MM.1S (cell line): ENCODE measurements at regions not wholly inside any gene's neighbourhood (a gene's known extent, or its start where the extent isn't known, plus 50 kb on each side); places are given as distances from the start of the nearest gene placed in this dataset.

Experiments used
- EZH2 ChIP-seq: fragments of 300-600 bp; sonication (generic); optimal IDR thresholded peaks from 2 replicates; pipeline ENCODE3; 2017; ENCODE audit warnings: low read depth, mild to moderate bottlenecking, antibody characterized with exemption, low read length, mixed read lengths
- EZH2phosphoT487 ChIP-seq: fragments of 300-600 bp; sonication (generic); IDR thresholded peaks from 2 replicates; pipeline ENCODE4 v1.6.1; 2018; ENCODE audit warnings: antibody characterized with exemption, low read length
- TF ChIP-seq, protein P1 (sequence below): fragments of 300-600 bp; sonication (generic); IDR thresholded peaks from 2 replicates; pipeline ENCODE4 v1.5.1; 2016; ENCODE audit warnings: antibody characterized with exemption, low read length, mixed read lengths

DNA sequence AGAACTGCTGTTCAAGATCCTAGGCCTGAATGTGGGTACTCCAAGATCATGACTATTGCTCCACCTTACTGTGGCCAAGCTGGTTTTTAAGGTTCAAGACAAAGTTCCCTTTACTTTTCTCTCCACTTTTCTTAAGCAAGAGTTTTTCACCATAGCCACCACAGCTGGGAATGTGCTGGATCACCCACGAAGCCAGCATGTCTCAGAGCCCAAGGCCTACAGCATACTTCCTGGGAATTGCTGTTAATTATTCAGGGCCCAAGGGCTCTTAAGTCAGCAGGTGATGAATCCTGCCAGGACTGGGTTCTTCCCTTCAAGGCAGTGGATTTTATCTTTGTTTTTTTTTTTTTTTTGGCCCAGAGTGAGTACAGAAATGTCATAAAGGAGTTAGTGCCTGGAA lies 149.4 kb upstream of the TUSC1 start:
- TF ChIP-seq, protein P1, sequence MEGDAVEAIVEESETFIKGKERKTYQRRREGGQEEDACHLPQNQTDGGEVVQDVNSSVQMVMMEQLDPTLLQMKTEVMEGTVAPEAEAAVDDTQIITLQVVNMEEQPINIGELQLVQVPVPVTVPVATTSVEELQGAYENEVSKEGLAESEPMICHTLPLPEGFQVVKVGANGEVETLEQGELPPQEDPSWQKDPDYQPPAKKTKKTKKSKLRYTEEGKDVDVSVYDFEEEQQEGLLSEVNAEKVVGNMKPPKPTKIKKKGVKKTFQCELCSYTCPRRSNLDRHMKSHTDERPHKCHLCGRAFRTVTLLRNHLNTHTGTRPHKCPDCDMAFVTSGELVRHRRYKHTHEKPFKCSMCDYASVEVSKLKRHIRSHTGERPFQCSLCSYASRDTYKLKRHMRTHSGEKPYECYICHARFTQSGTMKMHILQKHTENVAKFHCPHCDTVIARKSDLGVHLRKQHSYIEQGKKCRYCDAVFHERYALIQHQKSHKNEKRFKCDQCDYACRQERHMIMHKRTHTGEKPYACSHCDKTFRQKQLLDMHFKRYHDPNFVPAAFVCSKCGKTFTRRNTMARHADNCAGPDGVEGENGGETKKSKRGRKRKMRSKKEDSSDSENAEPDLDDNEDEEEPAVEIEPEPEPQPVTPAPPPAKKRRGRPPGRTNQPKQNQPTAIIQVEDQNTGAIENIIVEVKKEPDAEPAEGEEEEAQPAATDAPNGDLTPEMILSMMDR = no peak
- TF ChIP-seq EZH2 (no peak), EZH2phosphoT487 (no peak)
